GM19328 (cell line): ENCODE measurements at regions not wholly inside any gene's neighbourhood (a gene's known extent, or its start where the extent isn't known, plus 50 kb on each side); places are given as distances from the start of the nearest gene placed in this dataset.

Source experiments
- ATAC-seq: cut with Tn5 transposase; IDR thresholded peaks from one replicate; pipeline ENCODE4 v1.9.1; 2021; ENCODE audit warnings: mild to moderate bottlenecking, moderate library complexity; ENCODE audit not compliant: unreplicated experiment

DNA sequence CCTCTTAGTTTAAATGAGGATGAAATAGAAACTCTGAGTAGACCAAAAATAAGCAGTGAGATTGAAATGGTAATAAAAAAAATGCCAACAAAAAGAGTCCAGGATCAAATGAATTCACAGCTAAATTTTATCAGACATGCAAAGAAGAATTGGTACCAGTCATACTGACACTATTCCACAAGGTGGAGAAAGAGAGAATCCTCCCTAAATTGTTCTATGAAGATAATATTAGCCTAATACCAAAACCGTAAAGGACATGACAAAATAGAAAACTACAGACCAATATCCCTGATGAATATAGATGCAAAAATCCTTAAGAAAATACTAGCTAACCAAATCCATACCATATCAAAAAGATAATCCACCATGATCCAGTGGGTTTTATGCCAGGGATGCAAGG lies 169.8 kb upstream of the CHORDC1 start:
- no peak for ATAC-seq

DNA sequence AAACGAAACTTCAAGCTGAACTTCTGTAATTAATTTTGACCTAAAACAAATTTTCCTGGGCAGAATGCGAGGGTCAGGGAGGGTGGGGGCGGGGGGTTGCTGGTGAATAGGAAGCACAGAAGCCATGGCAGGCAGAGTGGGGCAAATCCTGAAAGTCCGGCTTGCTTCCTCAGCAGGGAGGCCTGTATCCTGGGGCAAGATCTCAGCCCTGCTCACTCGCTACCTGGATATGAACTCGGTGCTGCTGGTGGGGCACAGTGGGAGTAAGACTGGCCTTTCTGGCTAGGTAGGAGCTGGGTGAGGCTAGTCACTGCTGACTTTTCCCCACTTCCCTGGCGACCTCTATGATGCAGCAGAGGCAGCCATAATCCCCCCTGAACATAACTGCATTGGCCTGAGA lies 168.9 kb upstream of the CHORDC1 start:
- no peak for ATAC-seq

DNA sequence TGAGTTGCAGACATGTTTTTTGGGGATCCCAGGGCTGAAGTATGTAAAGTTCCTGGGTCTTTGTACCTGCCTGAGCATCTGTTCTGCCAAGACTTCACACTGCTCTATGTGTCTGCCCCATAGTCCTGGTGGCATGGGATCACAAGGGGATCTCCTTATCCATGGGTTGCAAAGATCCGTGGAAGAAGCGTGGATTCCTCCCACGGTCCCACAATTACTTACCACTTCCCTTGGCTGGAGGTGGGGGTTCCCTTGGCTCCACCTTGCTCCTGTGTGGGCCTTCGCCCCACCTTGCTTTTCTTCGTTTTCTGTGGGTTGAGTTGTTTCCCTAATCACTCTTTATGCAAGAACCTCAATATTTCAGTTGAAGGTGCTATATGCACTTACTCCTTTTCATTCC lies 157.4 kb upstream of the CHORDC1 start:
- no peak for ATAC-seq

DNA sequence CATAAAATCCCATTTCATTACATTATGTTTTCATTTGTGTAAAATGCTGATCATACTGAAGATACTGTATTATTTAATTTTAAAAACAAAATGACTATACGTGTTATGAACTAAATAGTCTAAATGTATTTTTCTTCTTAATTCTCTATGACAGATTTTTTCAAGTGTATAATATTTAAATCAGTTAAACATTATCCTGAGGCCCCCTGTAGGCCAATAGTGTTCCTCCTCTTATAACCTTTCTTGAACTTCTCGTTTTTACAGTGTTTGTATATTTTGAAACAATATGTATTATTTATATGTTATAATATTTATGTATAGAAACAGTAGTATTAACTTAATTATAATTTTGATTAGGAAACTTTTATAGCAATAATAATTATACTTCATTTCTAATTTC lies 151.1 kb upstream of the CHORDC1 start:
- ATAC-seq, result no peak

DNA sequence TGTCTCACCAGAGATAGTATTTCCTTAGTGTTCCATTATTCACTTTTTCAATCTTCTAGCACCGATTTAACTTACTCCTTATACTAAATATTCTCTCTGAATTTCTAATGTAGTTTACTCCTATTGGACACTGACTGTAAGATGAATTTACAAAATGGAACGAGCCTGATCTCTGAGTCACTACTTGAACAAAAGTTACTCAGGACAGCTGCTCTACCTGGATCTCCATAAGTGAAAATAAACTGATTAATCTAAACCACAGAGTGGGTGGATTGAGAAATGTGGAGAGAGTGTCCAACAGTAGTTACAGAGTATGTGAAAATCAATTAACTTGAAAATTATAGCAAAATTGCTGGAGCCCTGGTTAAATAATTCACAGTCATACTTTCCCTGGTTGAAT lies 141.7 kb upstream of the CHORDC1 start:
- ATAC-seq, result no peak

DNA sequence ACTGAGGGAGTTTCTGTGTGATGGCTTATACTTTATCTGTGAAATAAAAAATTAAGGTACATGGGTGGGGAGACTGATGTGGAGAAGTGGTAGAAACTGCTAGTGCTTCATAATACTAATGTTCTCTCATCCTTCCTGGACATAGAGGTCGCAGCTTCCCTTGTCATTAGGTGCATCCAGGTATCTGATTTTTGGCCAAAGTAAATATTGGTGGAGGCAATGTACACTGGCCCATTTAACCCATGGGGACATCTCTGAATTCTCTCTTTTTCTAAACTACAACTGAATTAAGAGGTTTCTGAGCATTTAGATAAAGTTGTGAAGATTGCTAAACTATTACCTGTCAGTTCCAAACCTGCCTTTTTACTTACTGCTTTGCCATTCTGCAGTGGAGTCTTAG lies 140.9 kb upstream of the CHORDC1 start:
- no peak for ATAC-seq

DNA sequence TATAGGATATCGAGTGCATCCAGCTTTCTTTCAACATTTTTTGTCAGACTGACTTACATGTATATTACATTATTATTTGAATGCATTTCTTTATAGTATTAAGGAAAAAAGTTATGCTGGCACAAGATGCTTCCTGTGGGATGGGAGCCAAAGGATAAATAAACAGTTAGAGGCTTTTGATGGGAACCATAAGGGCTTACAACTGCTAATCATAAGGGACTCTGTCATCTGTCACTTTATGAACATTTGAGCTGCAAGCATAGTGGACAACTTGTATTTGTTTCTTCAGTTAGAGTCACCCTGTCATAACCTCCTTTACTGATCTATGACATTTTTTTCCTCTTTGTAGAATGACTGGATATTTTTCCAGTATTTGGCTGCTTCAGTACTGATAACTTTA lies 132.4 kb upstream of the CHORDC1 start:
- no peak for ATAC-seq

DNA sequence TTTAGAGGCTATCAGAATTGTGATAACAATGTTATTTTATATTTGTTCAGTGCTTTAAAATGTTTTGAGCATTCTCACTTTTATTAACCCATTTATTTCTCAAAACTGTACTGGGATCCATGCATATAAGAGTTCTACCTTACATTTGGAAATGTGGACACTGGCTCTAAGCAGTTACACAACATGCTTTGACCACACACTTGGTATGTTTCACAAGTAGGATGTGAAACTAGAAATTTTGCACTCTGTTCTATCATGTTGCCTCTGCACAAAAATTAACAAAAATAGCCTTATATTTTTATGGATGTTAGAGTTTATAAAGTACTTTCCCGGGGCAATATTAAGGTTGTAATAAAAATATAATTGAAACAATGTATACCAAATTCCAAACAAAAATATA lies 126.9 kb upstream of the CHORDC1 start:
- no peak for ATAC-seq

DNA sequence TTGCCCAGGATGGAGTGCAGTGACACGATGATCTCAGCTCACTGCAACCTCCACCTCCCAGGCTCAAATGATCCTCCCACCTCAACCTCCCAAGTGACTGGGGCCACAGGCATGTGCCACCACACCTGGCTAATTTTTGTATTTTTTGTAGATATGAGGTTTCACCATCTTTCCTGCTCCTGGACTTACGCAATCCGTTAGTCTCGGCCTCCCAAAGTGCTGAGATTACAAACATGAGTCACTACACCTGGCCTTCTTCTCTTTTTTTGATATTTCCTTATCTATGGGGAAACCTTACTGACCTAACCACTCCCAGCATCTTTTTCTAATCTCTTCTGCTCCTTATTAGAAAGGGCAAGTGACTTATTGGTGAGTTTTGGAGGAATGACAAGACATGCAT lies 121.7 kb upstream of the CHORDC1 start:
- ATAC-seq, result no peak

DNA sequence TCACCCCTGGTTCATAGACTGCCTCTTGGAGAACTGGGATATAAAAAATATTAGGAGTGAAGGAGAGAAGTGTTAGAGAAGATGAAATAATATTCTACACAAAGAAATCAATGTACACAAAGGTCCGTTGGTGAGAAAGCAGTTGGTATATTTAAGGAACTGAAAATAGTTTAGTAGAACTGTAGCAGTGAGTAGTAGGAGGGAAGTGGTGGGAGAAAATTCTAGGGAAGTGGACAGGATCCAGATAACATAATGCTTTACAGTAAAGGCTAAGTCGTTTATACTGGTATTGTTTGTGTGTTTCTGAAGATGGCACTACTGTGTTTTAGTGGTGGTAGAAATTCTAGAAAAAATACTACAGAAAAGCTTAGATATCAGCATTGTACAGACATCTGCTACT lies 120.8 kb upstream of the CHORDC1 start:
- ATAC-seq, result no peak

DNA sequence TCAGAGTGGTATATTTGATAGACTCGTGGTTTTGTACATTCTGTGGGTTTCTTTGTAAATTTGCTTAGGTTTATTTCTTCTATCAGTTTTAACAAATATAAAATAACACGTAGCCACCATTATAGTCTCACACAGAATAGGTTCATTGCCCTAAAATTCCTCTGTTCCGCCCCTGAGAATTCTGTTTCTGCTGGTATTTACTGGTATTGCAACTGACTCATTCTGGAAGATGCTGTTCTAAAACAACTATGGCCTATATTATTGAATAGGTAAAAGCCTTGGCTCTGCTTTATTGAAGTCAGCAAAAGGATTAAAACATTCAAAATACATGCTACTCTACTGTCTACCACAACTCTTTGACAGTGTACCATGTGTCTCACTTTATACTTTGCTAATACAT lies 119.1 kb upstream of the CHORDC1 start:
- no peak for ATAC-seq

DNA sequence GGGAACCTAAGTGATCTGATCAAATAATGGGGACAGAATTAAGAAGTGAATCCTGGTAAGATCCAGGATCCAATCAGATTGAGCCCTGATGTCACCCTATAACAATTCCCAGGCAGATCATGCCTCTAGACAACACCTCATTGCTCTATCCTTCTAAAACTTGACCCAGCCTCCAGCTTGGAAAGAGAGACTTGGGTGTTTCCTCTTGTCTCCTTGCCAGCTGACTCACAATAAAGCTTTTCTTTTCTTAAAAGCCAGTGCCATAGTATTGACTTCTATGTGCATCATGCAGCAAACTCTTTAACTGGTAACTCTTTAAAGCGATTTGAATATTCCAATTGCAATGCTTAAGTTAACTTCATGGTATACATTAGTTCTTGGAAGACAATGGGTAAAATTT lies 109.6 kb upstream of the CHORDC1 start:
- ATAC-seq, result no peak

DNA sequence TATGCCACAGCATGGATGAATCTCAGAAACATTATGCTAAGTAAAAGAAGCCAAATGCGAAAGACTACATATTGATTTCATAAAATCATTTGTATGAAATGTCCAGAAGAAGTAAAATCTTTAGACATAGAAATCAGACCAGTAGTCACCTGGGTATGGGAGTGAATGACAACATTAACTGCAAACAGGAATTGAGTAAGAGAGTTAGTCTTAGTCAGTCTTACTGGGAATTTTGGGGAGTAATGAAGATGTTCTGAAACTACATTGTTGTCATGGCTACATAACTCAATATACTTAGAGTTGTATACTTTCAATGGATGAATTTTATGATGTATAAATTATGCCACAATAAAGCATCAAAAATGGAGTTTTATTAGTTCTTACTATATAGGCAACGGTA lies 107.8 kb upstream of the CHORDC1 start:
- ATAC-seq, result no peak

DNA sequence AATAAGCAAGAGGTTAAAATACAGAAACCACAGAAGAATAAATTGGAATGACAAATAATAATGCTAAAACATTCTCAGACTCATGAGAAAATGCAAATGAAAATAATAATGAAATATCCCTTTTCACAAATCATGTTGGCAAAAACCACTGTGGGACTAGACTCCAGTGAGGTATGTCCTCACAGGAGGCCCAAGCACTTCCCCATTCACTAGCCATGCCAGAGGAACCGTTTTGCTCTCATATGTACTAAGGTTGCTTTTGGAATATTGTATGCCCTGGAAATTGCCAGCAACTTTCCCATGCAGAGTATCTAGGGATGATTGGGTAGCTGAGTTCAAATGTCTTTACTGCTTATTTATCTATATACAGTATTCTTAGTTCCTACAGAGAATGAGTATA lies 106.2 kb upstream of the CHORDC1 start:
- ATAC-seq, result no peak

DNA sequence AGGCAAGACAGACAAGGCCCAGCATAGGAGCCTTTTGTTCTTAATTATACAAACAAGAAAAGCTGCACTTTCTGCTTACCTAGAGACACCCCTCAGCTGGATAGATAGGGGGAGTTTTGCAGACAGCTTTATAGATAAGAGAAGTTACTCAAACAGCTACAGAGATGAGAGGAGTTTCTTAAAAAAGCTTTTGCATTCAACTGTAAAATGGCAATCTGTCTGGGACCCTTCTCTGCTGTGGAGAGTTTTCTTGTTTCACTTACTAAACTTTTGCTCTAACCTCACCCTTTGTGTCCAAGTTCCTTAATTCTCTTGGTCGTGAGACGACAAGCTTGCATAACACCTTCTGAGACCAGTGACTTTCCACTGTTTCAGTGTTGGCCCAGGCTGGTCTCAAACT lies 103.8 kb upstream of the CHORDC1 start:
- ATAC-seq, result no peak

DNA sequence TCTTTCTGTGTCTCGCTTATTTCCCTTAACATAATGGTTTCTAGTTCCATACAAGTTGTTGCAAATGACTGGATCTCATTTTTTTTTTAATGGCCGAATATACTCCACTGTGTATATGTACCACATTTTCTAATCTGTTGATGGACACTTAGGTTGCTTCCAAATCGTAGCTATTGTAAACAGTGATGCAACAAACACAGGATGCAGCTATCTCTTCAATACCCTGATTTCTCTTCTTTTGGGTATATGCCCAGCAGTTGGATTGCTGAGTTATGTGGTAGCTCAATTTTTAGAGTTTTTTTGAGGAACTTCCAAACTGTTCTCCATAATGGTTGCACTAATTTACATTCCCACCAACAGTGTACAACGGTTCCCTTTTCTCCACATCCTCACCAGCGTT lies 100.4 kb upstream of the CHORDC1 start:
- ATAC-seq, result no peak

DNA sequence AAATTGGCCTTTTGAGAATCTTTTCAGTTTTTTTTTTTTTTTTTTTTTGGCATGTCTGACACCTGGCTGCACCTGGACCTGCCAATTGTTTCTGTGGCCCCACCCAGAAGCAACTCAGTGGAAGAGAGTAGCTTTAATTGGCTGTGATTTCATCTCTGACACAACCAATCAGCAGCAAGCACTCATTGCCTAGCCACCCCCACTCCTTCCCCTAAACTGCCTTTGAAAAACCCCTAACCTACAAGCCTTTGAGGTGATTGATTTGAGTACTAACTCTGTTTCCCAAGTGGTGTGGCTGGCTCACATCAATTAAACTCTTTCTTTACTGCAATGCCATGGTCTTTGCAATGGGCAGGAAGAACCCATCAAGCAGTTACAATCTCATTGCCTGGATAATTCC lies 98.2 kb upstream of the CHORDC1 start:
- no peak for ATAC-seq

DNA sequence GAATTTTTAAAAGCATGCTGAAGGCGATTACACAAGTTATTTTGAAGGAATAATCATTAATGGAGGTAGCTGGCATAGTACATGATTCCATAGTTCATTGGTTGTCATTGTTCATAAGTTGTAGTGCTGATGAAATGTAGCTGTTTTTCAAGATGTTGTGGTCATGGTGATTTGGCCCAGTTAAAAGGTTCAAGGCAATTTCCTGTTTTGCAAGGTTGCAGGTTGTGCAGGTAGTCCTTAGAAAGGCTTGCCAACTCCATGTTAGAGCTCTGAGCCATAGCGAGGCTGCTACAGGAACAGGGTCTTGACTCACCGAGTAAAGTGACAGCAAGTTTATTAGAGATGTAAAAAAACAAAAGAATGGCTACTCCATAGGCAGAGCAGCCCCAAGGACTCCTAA lies 95.8 kb upstream of the CHORDC1 start:
- ATAC-seq, result no peak

DNA sequence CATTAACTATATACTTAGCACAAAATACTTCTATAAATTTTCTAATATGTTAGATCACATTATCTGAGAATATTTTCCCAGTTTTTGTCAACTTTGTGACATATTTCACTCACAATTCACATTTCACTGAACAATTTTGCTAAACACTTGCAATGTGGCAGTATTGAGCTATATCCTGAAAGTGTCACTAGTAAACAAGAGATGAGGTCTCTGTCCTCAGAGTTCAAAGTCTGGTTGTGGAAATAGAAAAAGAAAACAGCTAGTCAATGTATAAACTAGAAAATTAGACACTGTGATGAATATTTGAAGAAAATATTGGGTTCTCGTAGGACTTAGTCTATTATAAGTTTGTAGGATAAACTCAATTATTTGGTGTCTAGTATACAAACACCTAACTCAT lies 87.4 kb upstream of the CHORDC1 start:
- no peak for ATAC-seq

DNA sequence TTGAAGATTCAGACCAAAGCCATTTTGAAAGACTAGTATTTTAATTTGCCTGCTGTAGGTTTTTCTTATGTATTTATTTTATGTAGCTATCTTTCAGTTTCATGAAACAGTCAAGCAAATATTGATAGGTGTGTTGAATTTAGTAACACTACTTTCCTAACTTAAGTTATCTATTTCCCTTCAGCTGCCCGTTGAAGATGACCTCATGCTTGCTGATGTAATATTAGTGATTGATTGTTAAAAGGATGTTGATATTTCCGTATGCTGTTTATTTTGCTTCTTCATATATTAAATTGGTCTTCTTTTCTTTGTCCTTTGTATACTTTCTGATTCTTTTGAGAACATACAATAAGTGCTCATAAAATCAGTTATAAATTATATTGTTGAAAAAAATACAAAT lies 86.8 kb upstream of the CHORDC1 start:
- ATAC-seq, result no peak

DNA sequence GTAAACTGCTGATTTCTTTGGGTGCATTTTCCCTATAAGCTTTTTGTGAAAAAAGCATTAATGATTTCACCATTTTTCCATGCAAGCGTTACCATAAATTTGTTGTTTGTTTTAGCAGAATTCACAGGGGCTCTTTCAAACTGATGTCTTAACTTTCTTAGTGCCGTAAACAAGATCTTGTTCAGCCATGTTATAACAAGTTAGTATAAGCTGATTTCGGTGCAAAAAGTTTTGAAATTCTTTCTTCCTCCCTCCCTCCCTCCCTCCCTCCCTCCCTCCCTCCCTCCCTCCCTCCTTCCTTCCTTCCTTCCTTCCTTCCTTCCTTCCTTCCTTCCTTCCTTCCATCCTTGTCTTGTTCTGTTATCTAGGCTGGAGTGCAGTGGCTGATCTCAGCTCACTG lies 71.7 kb upstream of the CHORDC1 start:
- ATAC-seq, result no peak

DNA sequence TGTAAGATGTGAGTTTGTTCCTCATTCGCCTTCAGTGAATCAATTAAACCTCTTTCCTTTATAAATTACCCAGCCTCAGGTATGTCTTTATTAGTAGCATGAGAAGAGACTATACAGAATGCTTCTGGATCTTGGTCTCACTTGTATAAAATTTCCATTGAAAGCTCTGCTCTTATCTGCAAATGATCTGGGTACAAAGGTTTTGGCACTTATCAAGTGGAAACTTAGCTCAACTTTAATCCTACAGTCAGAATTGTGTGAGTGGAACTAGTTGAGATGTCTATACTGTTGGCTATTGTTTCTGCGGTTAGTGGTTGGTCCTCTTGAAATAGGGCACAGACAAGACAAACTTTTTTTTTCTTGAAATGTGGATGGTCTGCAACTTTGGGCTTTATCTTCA lies 71.2 kb upstream of the CHORDC1 start:
- no peak for ATAC-seq

DNA sequence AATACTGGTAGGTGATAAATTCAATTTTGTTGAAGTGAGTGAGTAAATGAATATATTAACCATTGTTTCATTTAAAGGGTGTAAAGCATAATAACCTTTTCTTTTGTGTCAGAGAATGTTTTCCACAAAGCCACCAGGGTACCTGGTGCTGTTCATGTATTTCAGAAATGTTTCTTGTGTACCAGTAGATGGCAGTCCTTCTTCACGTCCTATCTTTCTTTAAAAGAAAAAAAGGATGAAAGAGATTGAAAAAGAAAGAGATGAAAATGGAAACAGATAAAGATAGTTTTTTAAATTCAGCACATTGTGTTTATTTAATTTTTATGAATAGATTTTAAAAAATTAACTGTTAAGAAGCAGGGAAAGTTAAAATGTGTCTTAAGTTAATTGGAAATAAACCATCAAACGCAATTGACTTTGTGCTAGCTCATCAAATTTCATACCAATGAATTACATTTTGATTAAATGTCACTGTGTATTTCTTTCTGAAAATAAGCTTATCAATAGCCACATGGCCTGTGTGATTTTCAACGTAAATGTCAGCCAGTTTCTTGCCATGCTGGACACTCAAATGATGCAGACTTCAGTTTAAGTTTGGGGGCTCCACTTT lies 65.5 kb upstream of the CHORDC1 start:
- ATAC-seq, result no peak

DNA sequence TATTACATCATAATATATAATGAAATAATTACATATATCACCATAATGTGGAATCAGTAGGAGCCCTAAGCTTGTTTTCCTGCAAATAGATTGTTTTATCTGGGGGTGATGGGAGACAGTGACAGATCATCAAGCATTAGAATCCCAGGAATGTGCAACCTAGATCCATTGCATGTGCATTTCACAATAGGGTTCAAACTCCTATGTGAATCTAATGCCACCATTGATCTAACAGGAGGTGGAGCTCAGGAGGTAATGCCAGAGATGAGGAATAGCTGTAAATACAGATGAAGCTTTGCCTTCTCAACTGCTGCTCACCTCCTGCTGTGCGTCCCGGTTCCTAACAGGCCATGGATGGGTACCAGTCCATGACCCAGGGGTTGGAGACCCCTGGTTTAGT lies 63.8 kb upstream of the CHORDC1 start:
- no peak for ATAC-seq
